Mesendoderm (in vitro differentiated cells): ENCODE measurements at regions not wholly inside any gene's neighbourhood (a gene's known extent, or its start where the extent isn't known, plus 50 kb on each side); places are given as distances from the start of the nearest gene placed in this dataset.

Source experiments
- DNase-seq: peaks from one replicate; pipeline ENCODE4 v3.0.0; 2013
- H2AK5ac ChIP-seq: 2 replicates; pipeline ENCODE4 v1.6.1; 2013; ENCODE audit warnings: low read length, inconsistent platforms
- H2BK120ac ChIP-seq: 2 replicates; pipeline ENCODE4 v1.6.1; 2013; ENCODE audit warnings: low read depth, mild to moderate bottlenecking, low read length, moderate library complexity, mixed read lengths
- H2BK15ac ChIP-seq: replicated peaks from 2 replicates; pipeline ENCODE4 v1.6.1; 2013; ENCODE audit warnings: low read depth, mild to moderate bottlenecking, moderate library complexity
- H2BK5ac ChIP-seq: 2 replicates; pipeline ENCODE4 v1.6.1; 2013; ENCODE audit warnings: low read length, inconsistent platforms
- H3K18ac ChIP-seq: 2 replicates; pipeline ENCODE4 v1.6.1; 2013; ENCODE audit warnings: mild to moderate bottlenecking, low read length, mixed read lengths
- H3K23ac ChIP-seq: one replicate; pipeline ENCODE4 v1.6.1; 2013; ENCODE audit warnings: low read length
- H3K27ac ChIP-seq: 2 replicates; pipeline ENCODE4 v1.5.1; 2013; ENCODE audit warnings: low read depth, mild to moderate bottlenecking, inconsistent platforms, low read length, moderate library complexity
- H3K27me3 ChIP-seq: 2 replicates; pipeline ENCODE4 v1.6.1; 2013; ENCODE audit warnings: low read length, control low read depth, mild to moderate bottlenecking, inconsistent platforms; ENCODE audit not compliant: insufficient read depth, poor library complexity
- H3K36me3 ChIP-seq: 2 replicates; pipeline ENCODE4 v1.6.1; 2013; ENCODE audit warnings: low read length, inconsistent platforms; ENCODE audit not compliant: control insufficient read depth, insufficient read depth
- H3K4ac ChIP-seq: one replicate; pipeline ENCODE4 v1.6.1; 2013; ENCODE audit warnings: low read depth, mild to moderate bottlenecking, low read length, moderate library complexity
- H3K4me1 ChIP-seq: 2 replicates; pipeline ENCODE4 v1.6.1; 2013; ENCODE audit warnings: low read depth, low read length, inconsistent platforms; ENCODE audit not compliant: control insufficient read depth
- H3K4me2 ChIP-seq: 2 replicates; pipeline ENCODE4 v1.6.1; 2013; ENCODE audit warnings: low read length
- H3K4me3 ChIP-seq: 2 replicates; pipeline ENCODE4 v1.5.1; 2013; ENCODE audit warnings: mild to moderate bottlenecking, low read length
- H3K56ac ChIP-seq: one replicate; pipeline ENCODE4 v1.6.1; 2013; ENCODE audit warnings: low read length
- H3K79me1 ChIP-seq: 2 replicates; pipeline ENCODE4 v1.6.1; 2013; ENCODE audit warnings: low read length, inconsistent platforms
- H3K79me2 ChIP-seq: 2 replicates; pipeline ENCODE4 v1.6.1; 2013; ENCODE audit warnings: mild to moderate bottlenecking, low read length; ENCODE audit not compliant: control insufficient read depth, insufficient read depth
- H3K9ac ChIP-seq: 2 replicates; pipeline ENCODE4 v1.6.1; 2013; ENCODE audit warnings: low read length, inconsistent platforms
- H4K5ac ChIP-seq: one replicate; pipeline ENCODE4 v1.6.1; 2013; ENCODE audit warnings: low read length
- H4K8ac ChIP-seq: one replicate; pipeline ENCODE4 v1.6.1; 2013; ENCODE audit warnings: low read depth, mild to moderate bottlenecking, control low read depth, low read length, moderate library complexity
- WGBS: extraction: QIAGEN DNeasy Blood & Tissue Kit; methylation state at CpG from one replicate; pipeline ENCODE4 v1.1.7; 2013; ENCODE audit warnings: low lambda C conversion rate, missing lambda C conversion rate; ENCODE audit not compliant: insufficient coverage; ENCODE audit errors: extremely low coverage; 5-methylcytosine and 5-hydroxymethylcytosine counted together

DNA sequence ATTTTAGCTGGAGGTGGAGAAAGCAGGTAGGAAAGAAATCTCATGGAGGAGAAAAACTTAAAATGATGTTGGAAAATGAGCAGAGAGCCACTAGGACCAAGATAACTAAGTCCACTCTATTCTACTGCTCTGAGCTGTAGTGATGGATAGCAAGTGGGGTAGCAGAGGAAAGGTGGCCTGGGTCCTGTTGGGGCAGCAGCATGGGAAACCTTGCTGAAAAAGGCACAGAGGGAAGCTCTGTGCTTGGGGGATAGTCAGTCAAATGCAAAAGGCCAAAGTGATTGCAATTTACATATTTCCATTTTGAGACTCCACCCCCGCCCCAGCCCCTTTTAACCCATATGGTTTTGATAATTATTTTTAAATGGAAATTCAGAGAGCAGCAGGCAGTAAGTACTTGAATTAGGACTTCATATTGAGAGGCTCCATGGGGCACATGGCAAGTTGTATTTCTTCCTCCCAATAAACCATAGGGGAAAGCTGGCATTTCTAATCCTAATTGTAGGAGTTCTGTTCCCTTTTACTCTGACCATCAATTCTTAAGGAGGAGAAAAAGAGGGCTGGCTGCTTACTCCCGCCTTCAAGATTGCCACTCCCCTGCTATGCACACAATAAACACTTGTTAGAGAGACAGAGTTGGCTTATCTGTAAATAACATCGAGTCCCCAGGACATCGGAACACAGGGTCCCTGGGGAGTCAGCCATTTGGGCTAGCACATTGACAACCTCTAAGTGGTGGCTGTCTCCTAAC lies 1341.5 kb upstream of the TENM4 start:
- H2BK120ac ChIP-seq = no peak overlapping the region
- H4K8ac ChIP-seq = no peak overlapping the region
- H2BK15ac ChIP-seq = no peak overlapping the region
- no peak overlapping the region for H2BK5ac ChIP-seq
- no peak overlapping the region for H3K4ac ChIP-seq
- H3K4me3 ChIP-seq = no peak overlapping the region
- no peak overlapping the region for H2AK5ac ChIP-seq
- H3K4me2 ChIP-seq = no peak overlapping the region
- no peak overlapping the region for H3K18ac ChIP-seq
- peak; percentile 78 for DNase-seq
- H3K79me2 ChIP-seq = no peaks in the 10 kb centered on the region
- H3K27ac ChIP-seq = no peak overlapping the region
- peaks cover 8% of the 10 kb centered on the region for H3K4me1 ChIP-seq
- no peaks in the 10 kb centered on the region for H3K36me3 ChIP-seq
- peak overlapping the region; percentile 63 for H3K56ac ChIP-seq
- H3K79me1 ChIP-seq = no peaks in the 10 kb centered on the region
- no CpG with 5 or more reads among the region's 4 CpGs for WGBS
- no peak overlapping the region for H4K5ac ChIP-seq
- no peaks in the 10 kb centered on the region for H3K27me3 ChIP-seq
- no peak overlapping the region for H3K23ac ChIP-seq
- no peak overlapping the region for H3K9ac ChIP-seq

DNA sequence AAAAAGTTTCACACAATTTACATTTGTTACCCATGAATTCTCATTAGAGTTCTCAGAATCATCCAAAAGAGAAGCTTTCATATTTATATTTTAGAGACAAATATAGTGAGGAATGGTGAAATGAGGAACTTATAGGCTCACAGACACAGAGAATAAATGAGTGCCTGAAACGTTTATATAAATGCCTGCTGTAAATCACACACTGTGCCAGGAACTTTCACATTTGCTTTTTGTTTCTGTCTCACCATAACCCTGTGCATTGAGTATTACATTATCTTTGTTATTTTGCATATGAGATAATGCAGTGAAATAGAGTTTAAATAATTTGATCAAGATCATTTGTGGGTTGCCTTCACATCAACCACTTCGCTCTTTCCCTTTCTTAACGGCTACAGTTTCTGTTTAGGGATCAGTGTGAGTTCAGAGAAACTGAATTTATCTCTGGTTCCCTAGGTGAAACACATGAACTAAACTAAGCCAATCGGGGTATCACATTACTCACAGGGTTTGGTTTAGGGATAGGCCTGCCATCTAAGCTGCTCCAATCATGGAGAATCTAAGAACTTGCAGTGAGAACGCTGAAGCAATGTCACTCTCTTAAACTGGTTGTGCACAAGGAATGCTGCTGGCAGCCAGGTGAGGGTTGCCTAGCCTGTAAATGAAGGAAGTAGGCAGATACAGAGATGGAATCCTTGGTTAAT lies 1339.2 kb upstream of the TENM4 start:
- no peak overlapping the region for H2AK5ac ChIP-seq
- no peak overlapping the region for H3K23ac ChIP-seq
- no peak overlapping the region for H3K27ac ChIP-seq
- H3K4me2 ChIP-seq = no peak overlapping the region
- H3K79me2 ChIP-seq = no peaks in the 10 kb centered on the region
- H3K27me3 ChIP-seq = no peaks in the 10 kb centered on the region
- no peak overlapping the region for H4K5ac ChIP-seq
- no peak overlapping the region for H2BK120ac ChIP-seq
- no peak overlapping the region for H3K56ac ChIP-seq
- no peak overlapping the region for H2BK5ac ChIP-seq
- no peak overlapping the region for H2BK15ac ChIP-seq
- no peaks in the 10 kb centered on the region for H3K79me1 ChIP-seq
- peaks cover 8% of the 10 kb centered on the region for H3K4me1 ChIP-seq
- no CpG with 5 or more reads among the region's 5 CpGs for WGBS
- H3K9ac ChIP-seq = no peak overlapping the region
- no peak overlapping the region for H3K18ac ChIP-seq
- H3K4ac ChIP-seq = no peak overlapping the region
- H4K8ac ChIP-seq = no peak overlapping the region
- no peaks in the 10 kb centered on the region for H3K36me3 ChIP-seq
- H3K4me3 ChIP-seq = no peak overlapping the region
- peak; percentile 26 for DNase-seq

DNA sequence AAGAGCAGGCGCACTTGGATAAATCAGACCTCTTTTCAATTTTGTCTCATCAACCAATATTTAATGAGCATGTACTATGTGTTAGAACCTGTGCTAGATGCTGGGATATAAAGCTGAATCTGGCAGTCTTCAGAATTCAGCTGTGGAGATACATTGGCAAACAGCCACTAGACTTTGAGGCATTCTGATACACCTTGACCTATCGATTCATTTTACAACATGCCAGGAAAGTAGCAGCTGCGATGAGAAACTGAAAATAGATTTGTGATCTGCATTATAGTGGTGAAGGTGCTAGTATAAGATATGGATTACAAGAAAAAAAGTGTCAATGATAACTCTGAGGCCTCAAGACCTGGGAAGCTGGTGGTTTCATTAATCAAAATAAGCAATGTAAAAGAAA lies 1338.1 kb upstream of the TENM4 start:
- Histone ChIP-seq H2AK5ac (no peak overlapping the region), H3K4me3 (no peak overlapping the region), H3K18ac (no peak overlapping the region), H3K9ac (no peak overlapping the region), H4K8ac (no peak overlapping the region), H3K4ac (no peak overlapping the region), H2BK5ac (no peak overlapping the region), H3K36me3 (no peaks in the 10 kb centered on the region), H2BK120ac (no peak overlapping the region), H3K4me1 (peaks cover 8% of the 10 kb centered on the region), H4K5ac (no peak overlapping the region), H2BK15ac (no peak overlapping the region), H3K27ac (no peak overlapping the region), H3K56ac (no peak overlapping the region), H3K79me2 (no peaks in the 10 kb centered on the region), H3K79me1 (no peaks in the 10 kb centered on the region), H3K4me2 (no peak overlapping the region), H3K23ac (no peak overlapping the region), H3K27me3 (no peaks in the 10 kb centered on the region)
- DNase-seq = no peak
- no CpG with 5 or more reads among the region's 3 CpGs for WGBS

DNA sequence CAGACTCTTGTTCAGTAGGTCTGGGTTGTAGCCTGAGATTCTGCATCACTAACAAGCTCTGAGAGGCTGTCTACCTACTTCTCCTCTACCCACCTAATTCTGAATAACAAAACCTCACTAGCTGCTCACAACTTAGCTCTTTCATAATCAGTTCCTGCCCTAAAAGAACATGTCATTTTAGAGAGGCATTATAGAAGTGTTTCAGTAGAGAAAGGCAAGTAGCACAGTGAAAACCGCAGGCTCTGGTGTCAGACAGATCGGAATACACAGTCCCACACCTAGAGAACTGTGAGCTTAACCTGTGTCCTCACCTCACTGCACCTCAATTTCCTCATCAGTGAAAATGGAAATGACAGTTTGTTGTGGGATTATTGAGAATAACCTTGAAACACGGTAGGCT lies 1337.6 kb upstream of the TENM4 start:
- H3K79me2 ChIP-seq = no peaks in the 10 kb centered on the region

DNA sequence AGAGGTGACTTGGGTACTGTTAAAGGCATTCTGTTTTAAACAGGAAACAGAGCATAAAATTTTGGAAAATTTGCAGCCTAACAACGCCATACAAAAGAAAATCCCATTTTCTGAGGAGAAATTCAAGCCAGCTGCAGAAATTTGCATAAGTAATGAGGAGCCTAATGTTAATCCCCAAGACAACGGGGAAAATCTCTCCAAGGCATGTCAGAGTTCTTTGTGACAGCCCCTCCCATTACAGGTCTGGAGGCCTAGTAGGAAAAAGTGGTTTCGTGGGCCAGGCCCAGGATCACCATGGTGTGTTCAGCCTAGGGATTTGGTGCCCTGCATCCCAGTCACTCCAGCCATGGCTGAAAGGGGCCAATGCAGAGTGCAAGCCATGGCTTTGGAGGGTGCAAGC lies 1333.1 kb upstream of the TENM4 start:
- H3K79me1 ChIP-seq = no peaks in the 10 kb centered on the region
- WGBS = no CpG with 5 or more reads among the region's 3 CpGs
- H3K4me2 ChIP-seq = no peak overlapping the region
- H4K8ac ChIP-seq = no peak overlapping the region
- no peak overlapping the region for H3K56ac ChIP-seq
- H3K27ac ChIP-seq = no peak overlapping the region
- no peak overlapping the region for H4K5ac ChIP-seq
- H3K4me3 ChIP-seq = no peak overlapping the region
- H3K9ac ChIP-seq = no peak overlapping the region
- no peak overlapping the region for H2BK5ac ChIP-seq
- H3K23ac ChIP-seq = no peak overlapping the region
- H3K4me1 ChIP-seq = no peaks in the 10 kb centered on the region
- H3K79me2 ChIP-seq = no peaks in the 10 kb centered on the region
- H3K18ac ChIP-seq = no peak overlapping the region
- H3K36me3 ChIP-seq = no peaks in the 10 kb centered on the region
- no peak overlapping the region for H2AK5ac ChIP-seq
- H2BK15ac ChIP-seq = no peak overlapping the region
- H3K4ac ChIP-seq = no peak overlapping the region
- no peaks in the 10 kb centered on the region for H3K27me3 ChIP-seq
- H2BK120ac ChIP-seq = no peak overlapping the region
- no peak for DNase-seq

More for the DNA sequence above, 1337.6 kb upstream of the TENM4 start:
- H3K23ac ChIP-seq = no peak overlapping the region
- H3K4me3 ChIP-seq = no peak overlapping the region
- H2BK5ac ChIP-seq = no peak overlapping the region
- no peak overlapping the region for H2BK120ac ChIP-seq
- no peak overlapping the region for H3K4me2 ChIP-seq
- DNase-seq = peak; percentile 31
- no peak overlapping the region for H3K27ac ChIP-seq
- no peak overlapping the region for H4K5ac ChIP-seq
- no peak overlapping the region for H4K8ac ChIP-seq
- H3K56ac ChIP-seq = no peak overlapping the region
- H3K79me1 ChIP-seq = no peaks in the 10 kb centered on the region
- no peak overlapping the region for H3K4ac ChIP-seq
- no CpG with 5 or more reads among the region's 3 CpGs for WGBS
- H3K36me3 ChIP-seq = no peaks in the 10 kb centered on the region
- H3K18ac ChIP-seq = no peak overlapping the region
- H3K27me3 ChIP-seq = no peaks in the 10 kb centered on the region
- peaks cover 6% of the 10 kb centered on the region for H3K4me1 ChIP-seq
- no peak overlapping the region for H2BK15ac ChIP-seq
- no peak overlapping the region for H2AK5ac ChIP-seq
- no peak overlapping the region for H3K9ac ChIP-seq
